GM12872 (cell line): ENCODE measurements at regions not wholly inside any gene's neighbourhood (a gene's known extent, or its start where the extent isn't known, plus 50 kb on each side); places are given as distances from the start of the nearest gene placed in this dataset.

ENCODE experiments used
- TF ChIP-seq, protein P1 (sequence below): IDR thresholded peaks from 3 replicates; pipeline ENCODE4 v1.5.1; 2011; ENCODE audit warnings: low read depth, mild to moderate bottlenecking, low read length, moderate library complexity; ENCODE audit not compliant: insufficient read depth

DNA sequence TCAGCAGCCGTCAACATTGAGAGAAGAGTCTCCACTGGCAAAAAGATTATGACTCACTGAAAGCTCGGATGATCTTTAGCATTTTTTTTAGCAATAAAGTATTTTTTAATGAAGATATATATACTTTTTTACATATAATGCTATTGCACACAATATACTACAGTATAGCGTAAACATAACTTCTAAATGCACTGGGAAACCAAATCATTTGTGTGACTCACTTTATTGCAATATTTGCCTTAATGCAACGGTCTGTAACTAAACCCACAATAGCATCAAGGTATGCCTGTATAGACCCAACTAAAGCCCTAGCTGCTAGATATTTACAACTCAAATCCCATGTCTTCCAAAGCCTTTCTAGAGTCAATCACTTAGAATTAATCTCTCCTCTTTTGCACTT, 52.3 kb upstream of the EDNRA start:
- TF ChIP-seq, protein P1, sequence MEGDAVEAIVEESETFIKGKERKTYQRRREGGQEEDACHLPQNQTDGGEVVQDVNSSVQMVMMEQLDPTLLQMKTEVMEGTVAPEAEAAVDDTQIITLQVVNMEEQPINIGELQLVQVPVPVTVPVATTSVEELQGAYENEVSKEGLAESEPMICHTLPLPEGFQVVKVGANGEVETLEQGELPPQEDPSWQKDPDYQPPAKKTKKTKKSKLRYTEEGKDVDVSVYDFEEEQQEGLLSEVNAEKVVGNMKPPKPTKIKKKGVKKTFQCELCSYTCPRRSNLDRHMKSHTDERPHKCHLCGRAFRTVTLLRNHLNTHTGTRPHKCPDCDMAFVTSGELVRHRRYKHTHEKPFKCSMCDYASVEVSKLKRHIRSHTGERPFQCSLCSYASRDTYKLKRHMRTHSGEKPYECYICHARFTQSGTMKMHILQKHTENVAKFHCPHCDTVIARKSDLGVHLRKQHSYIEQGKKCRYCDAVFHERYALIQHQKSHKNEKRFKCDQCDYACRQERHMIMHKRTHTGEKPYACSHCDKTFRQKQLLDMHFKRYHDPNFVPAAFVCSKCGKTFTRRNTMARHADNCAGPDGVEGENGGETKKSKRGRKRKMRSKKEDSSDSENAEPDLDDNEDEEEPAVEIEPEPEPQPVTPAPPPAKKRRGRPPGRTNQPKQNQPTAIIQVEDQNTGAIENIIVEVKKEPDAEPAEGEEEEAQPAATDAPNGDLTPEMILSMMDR, result no peak

DNA sequence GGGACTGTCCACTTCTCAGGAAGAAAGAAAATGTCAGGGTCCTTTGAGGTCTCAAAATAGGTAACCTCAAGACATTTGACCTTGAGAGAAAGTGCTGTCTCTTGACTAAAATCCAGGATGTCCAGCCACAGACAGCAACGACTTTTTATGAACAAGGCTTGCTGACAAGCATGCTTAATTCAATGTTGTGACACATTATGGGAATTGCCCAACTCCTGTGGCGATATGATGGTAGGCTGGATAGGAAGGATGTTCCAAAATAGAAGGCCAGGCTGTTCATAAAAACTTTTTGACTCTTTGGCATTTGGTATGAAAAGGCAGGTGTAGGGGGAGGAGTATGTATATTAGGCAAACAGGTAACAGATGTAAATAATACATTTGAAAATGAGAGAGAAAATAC, 50.8 kb upstream of the EDNRA start:
- TF ChIP-seq, protein P1, result no peak
